ENCODE measurements at regions not wholly inside any gene's neighbourhood (a gene's known extent, or its start where the extent isn't known, plus 50 kb on each side); places are given as distances from the start of the nearest gene placed in this dataset.

DNA sequence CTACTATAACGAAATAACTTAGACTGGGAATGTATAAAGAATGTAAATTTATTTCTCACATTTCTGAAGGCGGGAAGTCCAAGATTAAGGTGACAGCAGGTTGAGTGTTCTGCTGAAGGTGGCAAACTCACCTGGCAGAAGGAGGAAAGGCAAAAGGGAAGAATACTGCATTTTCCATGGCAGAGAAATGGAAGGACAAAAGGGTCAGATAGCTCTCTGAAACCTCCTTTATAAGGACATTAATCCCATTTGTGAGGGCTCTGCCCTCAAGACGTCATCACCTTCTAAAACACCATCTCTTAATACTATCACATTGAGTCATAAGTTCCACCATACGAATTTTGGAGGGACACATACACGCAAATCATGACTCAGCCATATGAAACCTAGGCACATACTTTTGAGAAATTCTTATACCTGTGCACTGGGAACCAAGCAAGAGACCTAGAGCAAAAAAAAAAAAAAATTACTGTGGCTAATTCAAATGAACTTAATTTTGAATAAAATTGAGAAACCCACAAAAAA is 1669.3 kb upstream of the FLRT2 start:
- TF ChIP-seq, protein P1, sequence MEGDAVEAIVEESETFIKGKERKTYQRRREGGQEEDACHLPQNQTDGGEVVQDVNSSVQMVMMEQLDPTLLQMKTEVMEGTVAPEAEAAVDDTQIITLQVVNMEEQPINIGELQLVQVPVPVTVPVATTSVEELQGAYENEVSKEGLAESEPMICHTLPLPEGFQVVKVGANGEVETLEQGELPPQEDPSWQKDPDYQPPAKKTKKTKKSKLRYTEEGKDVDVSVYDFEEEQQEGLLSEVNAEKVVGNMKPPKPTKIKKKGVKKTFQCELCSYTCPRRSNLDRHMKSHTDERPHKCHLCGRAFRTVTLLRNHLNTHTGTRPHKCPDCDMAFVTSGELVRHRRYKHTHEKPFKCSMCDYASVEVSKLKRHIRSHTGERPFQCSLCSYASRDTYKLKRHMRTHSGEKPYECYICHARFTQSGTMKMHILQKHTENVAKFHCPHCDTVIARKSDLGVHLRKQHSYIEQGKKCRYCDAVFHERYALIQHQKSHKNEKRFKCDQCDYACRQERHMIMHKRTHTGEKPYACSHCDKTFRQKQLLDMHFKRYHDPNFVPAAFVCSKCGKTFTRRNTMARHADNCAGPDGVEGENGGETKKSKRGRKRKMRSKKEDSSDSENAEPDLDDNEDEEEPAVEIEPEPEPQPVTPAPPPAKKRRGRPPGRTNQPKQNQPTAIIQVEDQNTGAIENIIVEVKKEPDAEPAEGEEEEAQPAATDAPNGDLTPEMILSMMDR (IDR thresholded peaks at IDR 0.05; ENCODE audit: poor library complexity), result no peak
- TF ChIP-seq EZH2 (IDR thresholded peaks at IDR 0.05; ENCODE audit: borderline replicate concordance), result no peak
